Loucy (cell line): ENCODE measurements at regions not wholly inside any gene's neighbourhood (a gene's known extent, or its start where the extent isn't known, plus 50 kb on each side); places are given as distances from the start of the nearest gene placed in this dataset.

Experiments used
- H2AFZ ChIP-seq: fragments of 200-600 bp; sonication (generic); 2 replicates; pipeline ENCODE4 v1.6.0; 2016; ENCODE audit warnings: antibody characterized with exemption, mild to moderate bottlenecking, low read length, moderate library complexity
- H3F3A ChIP-seq: fragments of 200-600 bp; 2 replicates; pipeline ENCODE4 v1.6.0; 2016; ENCODE audit warnings: antibody characterized with exemption, low read depth, mild to moderate bottlenecking
- H3K27me3 ChIP-seq: fragments of 200-600 bp; sonication (generic); 2 replicates; pipeline ENCODE4 v1.6.1; 2014; ENCODE audit warnings: low read length, mild to moderate bottlenecking; ENCODE audit not compliant: insufficient read depth, poor library complexity, severe bottlenecking
- H3K36me3 ChIP-seq: fragments of 200-600 bp; sonication (generic); 2 replicates; pipeline ENCODE4 v1.6.1; 2016; ENCODE audit warnings: low read length; ENCODE audit not compliant: insufficient read depth
- H3K4me1 ChIP-seq: fragments of 200-600 bp; sonication (generic); 2 replicates; pipeline ENCODE4 v1.5.1; 2014; ENCODE audit warnings: low read length, mild to moderate bottlenecking; ENCODE audit not compliant: insufficient read depth, poor library complexity, severe bottlenecking
- H3K4me2 ChIP-seq: fragments of 200-600 bp; sonication (generic); 2 replicates; pipeline ENCODE4 v1.6.0; 2014; ENCODE audit warnings: antibody characterized with exemption, low read length, low read depth, mild to moderate bottlenecking; ENCODE audit not compliant: poor library complexity, severe bottlenecking
- H3K4me3 ChIP-seq: fragments of 200-600 bp; sonication (generic); 2 replicates; pipeline ENCODE4 v1.5.1; 2014; ENCODE audit warnings: low read length, mild to moderate bottlenecking, mixed read lengths; ENCODE audit not compliant: poor library complexity, severe bottlenecking
- H3K79me2 ChIP-seq: fragments of 200-600 bp; sonication (generic); 2 replicates; pipeline ENCODE4 v1.6.1; 2014; ENCODE audit warnings: low read length; ENCODE audit not compliant: insufficient read depth
- H3K9ac ChIP-seq: fragments of 200-600 bp; sonication (generic); 2 replicates; pipeline ENCODE4 v1.6.0; 2014; ENCODE audit warnings: mild to moderate bottlenecking, low read depth, low read length, moderate library complexity; ENCODE audit not compliant: poor library complexity, severe bottlenecking
- H3K9me2 ChIP-seq: fragments of 200-600 bp; sonication (generic); replicated peaks from 2 replicates; pipeline ENCODE4 v1.6.1; 2016; ENCODE audit warnings: low read depth, low read length, mixed read lengths
- H3K9me3 ChIP-seq: fragments of 200-600 bp; sonication (generic); 2 replicates; pipeline ENCODE4 v1.6.1; 2014; ENCODE audit warnings: mild to moderate bottlenecking, antibody characterized with exemption, low read length, low read depth; ENCODE audit not compliant: insufficient read depth
- H4K20me1 ChIP-seq: fragments of 200-600 bp; sonication (generic); 2 replicates; pipeline ENCODE4 v1.6.0; 2014; ENCODE audit warnings: antibody characterized with exemption, low read length, mild to moderate bottlenecking; ENCODE audit not compliant: insufficient read depth, poor library complexity, severe bottlenecking
- CTCF ChIP-seq: fragments of 200-600 bp; sonication (generic); conservative IDR thresholded peaks from 2 replicates; pipeline ENCODE4 v1.5.1; 2014; ENCODE audit warnings: mild to moderate bottlenecking, antibody characterized with exemption, low read length
- EZH2phosphoT487 ChIP-seq: fragments of 200-600 bp; IDR thresholded peaks from 2 replicates; pipeline ENCODE4 v1.6.1; 2018; ENCODE audit warnings: antibody characterized with exemption, mild to moderate bottlenecking, moderate library complexity, borderline replicate concordance

- no peaks in the 10 kb centered on the region for H3K79me2 ChIP-seq
- no peaks in the 10 kb centered on the region for H4K20me1 ChIP-seq
- H3K27me3 ChIP-seq, result no peaks in the 10 kb centered on the region
- H3K4me2 ChIP-seq, result no peak overlapping the region
- H3K9me2 ChIP-seq, result no peaks in the 10 kb centered on the region
- no peak overlapping the region for H3K4me3 ChIP-seq
- no peaks in the 10 kb centered on the region for H3K36me3 ChIP-seq
- H3K4me1 ChIP-seq, result no peaks in the 10 kb centered on the region
- H3K9me3 ChIP-seq, result no peaks in the 10 kb centered on the region
- no peak for TF ChIP-seq CTCF
- no peak for TF ChIP-seq EZH2phosphoT487
- no peak overlapping the region for H3K9ac ChIP-seq
- no peaks in the 10 kb centered on the region for H3F3A ChIP-seq
- no peak overlapping the region for H2AFZ ChIP-seq
Observed at GRCh38 chr16:82396509-82396908, 226.5 kb upstream of the MPHOSPH6 start.

GRCh38 chr16:82395212-82395611 lies 225.2 kb upstream of the MPHOSPH6 start:
- no peaks in the 10 kb centered on the region for H4K20me1 ChIP-seq
- no peaks in the 10 kb centered on the region for H3K36me3 ChIP-seq
- H3K4me1 ChIP-seq, result no peaks in the 10 kb centered on the region
- no peak overlapping the region for H3K9ac ChIP-seq
- H3K9me2 ChIP-seq, result no peaks in the 10 kb centered on the region
- H3K9me3 ChIP-seq, result no peaks in the 10 kb centered on the region
- TF ChIP-seq CTCF (no peak), EZH2phosphoT487 (no peak)
- H3K4me3 ChIP-seq, result no peak overlapping the region
- no peaks in the 10 kb centered on the region for H3F3A ChIP-seq
- no peak overlapping the region for H2AFZ ChIP-seq
- no peak overlapping the region for H3K4me2 ChIP-seq
- H3K79me2 ChIP-seq, result no peaks in the 10 kb centered on the region
- no peaks in the 10 kb centered on the region for H3K27me3 ChIP-seq

GRCh38 chr16:82391690-82392089 lies 221.7 kb upstream of the MPHOSPH6 start:
- no peaks in the 10 kb centered on the region for H3K9me2 ChIP-seq
- no peak overlapping the region for H3K9ac ChIP-seq
- H3K4me3 ChIP-seq, result no peak overlapping the region
- no peaks in the 10 kb centered on the region for H3F3A ChIP-seq
- H3K27me3 ChIP-seq, result no peaks in the 10 kb centered on the region
- H3K36me3 ChIP-seq, result no peaks in the 10 kb centered on the region
- no peak overlapping the region for H2AFZ ChIP-seq
- H4K20me1 ChIP-seq, result no peaks in the 10 kb centered on the region
- no peaks in the 10 kb centered on the region for H3K79me2 ChIP-seq
- no peaks in the 10 kb centered on the region for H3K9me3 ChIP-seq
- TF ChIP-seq CTCF, result no peak
- TF ChIP-seq EZH2phosphoT487, result no peak
- H3K4me1 ChIP-seq, result no peaks in the 10 kb centered on the region
- H3K4me2 ChIP-seq, result no peak overlapping the region
